HCT116 (cell line): ENCODE measurements at regions not wholly inside any gene's neighbourhood (a gene's known extent, or its start where the extent isn't known, plus 50 kb on each side); places are given as distances from the start of the nearest gene placed in this dataset.

Experiments used
- ATAC-seq: fragments of 200-7000 bp; cut with Tn5 transposase; 2 replicates; pipeline ENCODE4 v1.9.1; 2020; ENCODE audit warnings: mild to moderate bottlenecking, moderate library complexity
- BruUV-seq: library from RNA; stranded (reverse); fragments of 400-500 nt; replicated peaks from 2 replicates; lab custom pipeline; 2021; lab: Mats Ljungman, UMichigan
- CTCF ChIA-PET: fragments of 300-600 bp; sonication (Branson Sonifier 250); formaldehyde crosslinking; loops from one replicate; lab custom pipeline; 2021; ENCODE audit warnings: antibody characterized with exemption; lab: Charles Lee
- POLR2A ChIA-PET: fragments of 300-600, 350-600 bp; sonication (Branson Sonifier 250); formaldehyde crosslinking; loops from one replicate; lab custom pipeline; 2021; ENCODE audit warnings: antibody characterized with exemption; lab: Charles Lee
- RAD21 ChIA-PET, 2 experiments: fragments of 300-600 bp; sonication (Branson Sonifier 250); formaldehyde crosslinking; loops; one replicate each; lab custom pipeline; 2023; ENCODE audit warnings: low total read pairs in 2 of 2; ENCODE audit not compliant: uncharacterized antibody in 2 of 2, unreplicated experiment in 2 of 2, low non-redundant PET in 1 of 2; lab: Charles Lee
- DNase-seq: peaks from one replicate; pipeline ENCODE4 v3.0.0-alpha.2; 2010; ENCODE audit warnings: low read depth, low spot score
- H2AFZ ChIP-seq: fragments of 200-600 bp; shearing (Covaris generic), sonication (generic); 2 replicates; pipeline ENCODE4 v1.6.1; 2017; ENCODE audit warnings: low read depth, mixed run types, mixed read lengths, antibody characterized with exemption, low read length; ENCODE audit not compliant: poor library complexity, severe bottlenecking
- H3K27ac ChIP-seq: 2 replicates; pipeline ENCODE4 v1.5.1; 2012; ENCODE audit warnings: low read depth, low read length
- H3K27me3 ChIP-seq: fragments of 200-600 bp; sonication (generic); 2 replicates; pipeline ENCODE4 v1.6.1; 2016; ENCODE audit warnings: mixed run types, low read length, mixed read lengths; ENCODE audit not compliant: insufficient read depth
- H3K36me3 ChIP-seq, 2 experiments: fragments of 200-500 bp in 1 of 2; fragments of 200-600 bp in 1 of 2; sonication (Bioruptor generic) in 1 of 2; sonication (generic) in 1 of 2; 2 replicates each; pipeline versions ENCODE4 v1.5.1 to v1.6.1; 2014 to 2016; ENCODE audit warnings: low read length in 2 of 2, inconsistent platforms in 1 of 2, mixed read lengths in 1 of 2, mixed run types in 1 of 2; ENCODE audit not compliant: insufficient read depth in 2 of 2, control insufficient read depth in 1 of 2
- H3K4me1 ChIP-seq, 2 experiments: fragments of 200-600 bp in 1 of 2; sonication (generic) in 1 of 2; 2 replicates each; pipeline versions ENCODE4 v1.5.1 to v1.6.1; 2012 to 2017; ENCODE audit warnings: low read length in 2 of 2, inconsistent platforms in 1 of 2, mild to moderate bottlenecking in 1 of 2, mixed read lengths in 1 of 2, mixed run types in 1 of 2, moderate library complexity in 1 of 2; ENCODE audit not compliant: insufficient read depth in 2 of 2, control insufficient read depth in 1 of 2
- H3K4me2 ChIP-seq: fragments of 200-600 bp; sonication (generic); 2 replicates; pipeline ENCODE4 v1.6.1; 2017; ENCODE audit warnings: mixed run types, low read length, mixed read lengths
- H3K4me3 ChIP-seq, 2 experiments: fragments of 200-600 bp in 1 of 2; sonication (generic) in 1 of 2; replicated peaks in 1 of 2; 2 replicates each; pipeline ENCODE4 v1.5.1; 2011 to 2016; ENCODE audit warnings: low read length in 2 of 2, control low read depth in 1 of 2, low read depth in 1 of 2, mild to moderate bottlenecking in 1 of 2, mixed read lengths in 1 of 2, mixed run types in 1 of 2
- H3K79me2 ChIP-seq: fragments of 200-600 bp; sonication (generic); 2 replicates; pipeline ENCODE4 v1.6.1; 2017; ENCODE audit warnings: mild to moderate bottlenecking, mixed run types, low read length, moderate library complexity, mixed read lengths; ENCODE audit not compliant: insufficient read depth
- H3K9ac ChIP-seq: fragments of 200-600 bp; sonication (generic); 2 replicates; pipeline ENCODE4 v1.6.1; 2016; ENCODE audit warnings: low read length, mixed read lengths
- H3K9me2 ChIP-seq: fragments of 200-600 bp; sonication (generic), shearing (Covaris generic); 2 replicates; pipeline ENCODE4 v1.6.1; 2017; ENCODE audit warnings: mixed run types, mild to moderate bottlenecking, moderate library complexity; ENCODE audit not compliant: insufficient read depth
- H3K9me3 ChIP-seq, 2 experiments: fragments of 200-500 bp in 1 of 2; fragments of 200-600 bp in 1 of 2; sonication (Bioruptor generic) in 1 of 2; sonication (generic) in 1 of 2; 2 replicates each; pipeline ENCODE4 v1.6.1; 2014 to 2017; ENCODE audit warnings: low read length in 2 of 2, mixed read lengths in 2 of 2, inconsistent platforms in 1 of 2, low read depth in 1 of 2, mild to moderate bottlenecking in 1 of 2, mixed run types in 1 of 2, moderate library complexity in 1 of 2; ENCODE audit not compliant: control insufficient read depth in 1 of 2, insufficient read depth in 1 of 2
- H4K20me1 ChIP-seq: fragments of 200-600 bp; sonication (generic), shearing (Covaris generic); 2 replicates; pipeline ENCODE4 v1.6.1; 2017; ENCODE audit warnings: mixed run types, mild to moderate bottlenecking, moderate library complexity; ENCODE audit not compliant: insufficient read depth
- EGR1 ChIP-seq: IDR thresholded peaks from 2 replicates; pipeline ENCODE4 v1.6.1; 2012; ENCODE audit warnings: low read depth
- POLR2A ChIP-seq: IDR thresholded peaks from 2 replicates; pipeline ENCODE4 v1.7.0; 2011; ENCODE audit warnings: borderline replicate concordance; ENCODE audit not compliant: insufficient read depth, insufficient read length; ENCODE audit errors: extremely low read depth
- RAD21 ChIP-seq: IDR thresholded peaks from 2 replicates; pipeline ENCODE4 v1.6.1; 2012; ENCODE audit warnings: low read depth, mild to moderate bottlenecking
- TCF7L2 ChIP-seq: IDR thresholded peaks from 2 replicates; pipeline ENCODE4 v1.7.0; 2011; ENCODE audit warnings: borderline replicate concordance, inconsistent platforms; ENCODE audit not compliant: insufficient read depth, insufficient read length; ENCODE audit errors: extremely low read depth
- ZFX ChIP-seq: fragments of 450-650 bp; IDR thresholded peaks from 2 replicates; pipeline ENCODE4 v1.6.1; 2017
- intact Hi-C: fragments of 100-400 bp; cut with micrococcal nuclease; formaldehyde crosslinking; loops from 2 replicates; pipeline ENCODE4 v1.10.0; 2022

DNA sequence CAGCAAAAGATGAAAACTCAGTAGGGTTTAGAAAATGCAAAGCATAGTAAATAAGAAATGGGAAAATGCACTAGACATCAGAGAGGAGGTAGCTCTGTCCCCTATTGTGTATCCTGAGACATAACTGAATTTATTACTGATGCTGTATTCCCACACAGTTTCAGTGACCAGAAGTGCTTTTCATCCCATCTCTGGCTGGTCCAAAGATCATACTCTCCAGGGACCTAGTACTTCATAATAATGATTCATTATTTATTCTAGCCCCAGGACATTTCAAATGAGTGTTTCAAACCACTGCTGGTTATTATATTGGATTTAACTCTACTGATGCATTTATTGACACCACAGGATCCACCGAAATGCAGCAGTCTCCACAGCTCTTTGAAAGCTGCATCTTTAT, 163.3 kb downstream of the PAWR start:
- BruUV-seq, result no TSS peak
- H2AFZ ChIP-seq, result no peak overlapping the region
- DNase-seq (no peak), ATAC-seq (no peak)
- H3K9ac ChIP-seq, result no peak overlapping the region
- POLR2A ChIA-PET, result no interaction called here
- no peak overlapping the region for H3K4me2 ChIP-seq
- H3K4me1 ChIP-seq, result no peaks in the 10 kb centered on the region
- CTCF ChIA-PET, result no interaction called here
- no peak overlapping the region for H3K27ac ChIP-seq
- no peaks in the 10 kb centered on the region for H3K27me3 ChIP-seq
- H3K79me2 ChIP-seq, result no peaks in the 10 kb centered on the region
- no peaks in the 10 kb centered on the region for H4K20me1 ChIP-seq
- H3K36me3 ChIP-seq, result no peaks in the 10 kb centered on the region
- TF ChIP-seq POLR2A, result no peak
- no peaks in the 10 kb centered on the region for H3K9me2 ChIP-seq
- intact Hi-C loops, result no loop called here
- no peaks in the 10 kb centered on the region for H3K9me3 ChIP-seq
- H3K4me3 ChIP-seq, result no peak overlapping the region
- RAD21 ChIA-PET, result interaction anchor here in 1 of 2 experiments (0.7 kb wide), 1 partner anchor 14 kb away, joined by 3 read pairs; no protein-coding TSS in a partner anchor

DNA sequence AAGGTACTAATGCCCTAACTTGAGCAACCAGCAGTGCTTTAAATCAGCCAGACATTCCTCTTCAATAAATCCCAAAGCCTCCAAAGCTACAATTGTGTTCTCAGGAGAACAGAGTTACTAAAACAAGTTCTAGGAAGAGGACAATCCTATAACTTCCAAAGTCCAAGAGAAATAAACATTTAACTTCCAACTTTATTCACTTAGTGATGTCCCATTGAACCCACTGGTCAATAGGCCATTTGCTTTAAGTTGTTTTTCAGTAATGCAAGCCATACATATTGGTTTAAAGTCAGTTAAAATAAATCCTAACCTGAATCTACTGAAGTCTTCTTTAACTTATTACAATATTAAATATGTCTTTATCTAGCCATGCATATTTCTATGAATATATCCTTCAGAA, 165.4 kb downstream of the PAWR start:
- CTCF ChIA-PET, result no interaction called here
- Histone ChIP-seq H3K4me2 (no peak overlapping the region), H3K4me1 (no peaks in the 10 kb centered on the region), H3K79me2 (no peaks in the 10 kb centered on the region), H3K4me3 (no peak overlapping the region)
- intact Hi-C loops, result no loop called here
- TF ChIP-seq EGR1, result no peak
- TF ChIP-seq TCF7L2, result no peak
- TF ChIP-seq RAD21, result no peak
- no peak for TF ChIP-seq ZFX
- TF ChIP-seq, all 23 proteins: peak for 0
- no peak overlapping the region for H2AFZ ChIP-seq
- H3K27me3 ChIP-seq, result no peaks in the 10 kb centered on the region
- no peak overlapping the region for H3K27ac ChIP-seq
- no peaks in the 10 kb centered on the region for H3K36me3 ChIP-seq
- ChIA-PET POLR2A (no interaction called here), RAD21 (no interaction called here)
- no peaks in the 10 kb centered on the region for H3K9me2 ChIP-seq
- ATAC-seq, result no peak
- no peak overlapping the region for H3K9ac ChIP-seq
- no peaks in the 10 kb centered on the region for H4K20me1 ChIP-seq
- no peaks in the 10 kb centered on the region for H3K9me3 ChIP-seq
- BruUV-seq, result no TSS peak
- no peak for DNase-seq
